CD4-positive, alpha-beta T cell treated with Interleukin-1 beta for 1 hour (primary cell): ENCODE measurements at regions not wholly inside any gene's neighbourhood (a gene's known extent, or its start where the extent isn't known, plus 50 kb on each side); places are given as distances from the start of the nearest gene placed in this dataset.
"Not testable (repeated sequence)": the region's sequence is repeated elsewhere in the genome, so short reads cannot be mapped to it uniquely, and the experiment has no call there.

Source experiments
- DNase-seq, 2 donors: peaks; one replicate each; pipeline ENCODE4 v3.0.0-alpha.2; 2020 to 2022

GRCh38 chr2:9708683-9709538 lies 78.1 kb upstream of the YWHAQ start:
- DNase-seq = no peak

GRCh38 chr2:9709539-9710285 lies 78.9 kb upstream of the YWHAQ start:
- no peak for DNase-seq

GRCh38 chr2:9710311-9710710 lies 79.5 kb upstream of the YWHAQ start:
- DNase-seq = no peak

- no peak for DNase-seq
Observed at GRCh38 chr2:9712263-9712662, 81.5 kb upstream of the YWHAQ start.

GRCh38 chr2:9714630-9715214 lies 83.9 kb upstream of the YWHAQ start:
- DNase-seq = no peak

GRCh38 chr2:9715238-9715637 lies 84.4 kb upstream of the YWHAQ start:
- DNase-seq = no peak

GRCh38 chr2:9717886-9718451 lies 87.2 kb upstream of the YWHAQ start:
- no peak for DNase-seq

GRCh38 chr2:9720352-9721093 lies 89.7 kb upstream of the YWHAQ start:
- no peak for DNase-seq

- no peak for DNase-seq
Observed at GRCh38 chr2:9721344-9721743, 90.5 kb upstream of the YWHAQ start.

GRCh38 chr2:9722451-9722850 lies 91.7 kb upstream of the YWHAQ start:
- DNase-seq = no peak

- DNase-seq = no peak
Observed at GRCh38 chr2:9724565-9724964, 93.8 kb upstream of the YWHAQ start.

- DNase-seq = no peak
Observed at GRCh38 chr2:9725106-9725505, 94.3 kb upstream of the YWHAQ start.

- not testable (repeated sequence) for DNase-seq
Observed at GRCh38 chr2:9726016-9726415, 95.2 kb upstream of the YWHAQ start.

GRCh38 chr2:9730523-9730922 lies 99.7 kb upstream of the YWHAQ start:
- not testable (repeated sequence) for DNase-seq

GRCh38 chr2:9732824-9733223 lies 102.0 kb upstream of the YWHAQ start:
- DNase-seq = no peak

GRCh38 chr2:9734308-9734707 lies 103.5 kb upstream of the YWHAQ start:
- DNase-seq = no peak

- peak in 1 of 2 donors; percentile 10 for DNase-seq
Observed at GRCh38 chr2:9735335-9735734, 104.5 kb upstream of the YWHAQ start.

GRCh38 chr2:9736021-9736420 lies 105.2 kb upstream of the YWHAQ start:
- peak in 1 of 2 donors; percentile 28 for DNase-seq

- DNase-seq = no peak
Observed at GRCh38 chr2:9737053-9737875, 106.0 kb upstream of the TAF1B start.

GRCh38 chr2:9738062-9738461 lies 105.2 kb upstream of the TAF1B start:
- no peak for DNase-seq
